GM20431 (cell line): ENCODE measurements at regions not wholly inside any gene's neighbourhood (a gene's known extent, or its start where the extent isn't known, plus 50 kb on each side); places are given as distances from the start of the nearest gene placed in this dataset.

Experiments used
- in situ Hi-C: fragments of 300-500 bp; cut with MseI, MboI; formaldehyde crosslinking; loops from one replicate; pipeline ENCODE4 v1.15.0; 2020; ENCODE audit warnings: low sequenced_read_pairs; ENCODE audit not compliant: unreplicated experiment

- in situ Hi-C loops = no loop called here
These were observed 265.1 kb downstream of the FAM76B start for GRCh38 chr11:95524314-95525036.

- in situ Hi-C loops = no loop called here
These were observed 266.7 kb downstream of the FAM76B start for GRCh38 chr11:95522874-95523273.

GRCh38 chr11:95521862-95522261, 267.7 kb downstream of the FAM76B start:
- in situ Hi-C loops = no loop called here

- in situ Hi-C loops = no loop called here
These were observed 268.4 kb downstream of the FAM76B start for GRCh38 chr11:95521133-95521542.

- in situ Hi-C loops = no loop called here
These were observed 269.0 kb downstream of the FAM76B start for GRCh38 chr11:95520369-95521132.

- in situ Hi-C loops = no loop called here
These were observed 269.7 kb downstream of the FAM76B start for GRCh38 chr11:95519912-95520311.

- in situ Hi-C loops = no loop called here
These were observed 272.1 kb downstream of the FAM76B start for GRCh38 chr11:95517453-95517852.

- in situ Hi-C loops = no loop called here
These were observed 272.8 kb downstream of the FAM76B start for GRCh38 chr11:95516786-95517185.

- in situ Hi-C loops = no loop called here
These were observed 273.4 kb downstream of the FAM76B start for GRCh38 chr11:95516175-95516574.

GRCh38 chr11:95515371-95515770, 274.2 kb downstream of the FAM76B start:
- in situ Hi-C loops = no loop called here

GRCh38 chr11:95514416-95515110, 275.0 kb downstream of the FAM76B start:
- in situ Hi-C loops = no loop called here

- in situ Hi-C loops = no loop called here
These were observed 276.9 kb downstream of the FAM76B start for GRCh38 chr11:95512682-95513081.

- in situ Hi-C loops = no loop called here
These were observed 277.4 kb downstream of the FAM76B start for GRCh38 chr11:95512177-95512576.

- in situ Hi-C loops = no loop called here
These were observed 277.4 kb upstream of the SESN3 start for GRCh38 chr11:95508219-95508890.

- in situ Hi-C loops = no loop called here
These were observed 276.8 kb upstream of the SESN3 start for GRCh38 chr11:95507794-95508193.

- in situ Hi-C loops = no loop called here
These were observed 275.8 kb upstream of the SESN3 start for GRCh38 chr11:95506777-95507176.

- in situ Hi-C loops = no loop called here
These were observed 275.0 kb upstream of the SESN3 start for GRCh38 chr11:95505927-95506426.

- in situ Hi-C loops = no loop called here
These were observed 272.0 kb upstream of the SESN3 start for GRCh38 chr11:95503047-95503446.

- in situ Hi-C loops = no loop called here
These were observed 271.5 kb upstream of the SESN3 start for GRCh38 chr11:95502522-95502921.

- in situ Hi-C loops = no loop called here
These were observed 270.8 kb upstream of the SESN3 start for GRCh38 chr11:95501761-95502266.
